ENCODE measurements at regions not wholly inside any gene's neighbourhood (a gene's known extent, or its start where the extent isn't known, plus 50 kb on each side); places are given as distances from the start of the nearest gene placed in this dataset.
"Not testable (repeated sequence)": the region's sequence is repeated elsewhere in the genome, so short reads cannot be mapped to it uniquely, and the experiment has no call there.

DNA sequence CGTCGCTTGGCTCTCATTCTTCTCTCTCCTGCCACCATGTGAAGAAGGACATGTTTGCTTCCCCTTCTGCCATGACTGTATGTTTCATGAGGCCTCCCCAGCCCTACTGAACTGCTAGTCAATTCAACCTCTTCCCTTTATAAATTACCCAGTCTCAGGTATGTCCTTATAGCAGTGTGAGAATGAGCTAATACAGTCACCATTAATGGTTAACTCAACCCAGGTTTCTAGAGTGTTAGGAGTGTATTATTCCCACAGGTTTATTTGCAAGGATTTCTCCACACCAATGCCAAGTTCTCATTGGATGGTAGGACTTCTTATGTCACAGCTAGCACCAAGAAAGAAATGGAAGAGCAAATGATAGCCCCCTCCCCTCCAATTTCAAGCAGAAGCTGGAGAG is 71.9 kb downstream of the DYNAP start:
- no peak for DNase-seq

DNA sequence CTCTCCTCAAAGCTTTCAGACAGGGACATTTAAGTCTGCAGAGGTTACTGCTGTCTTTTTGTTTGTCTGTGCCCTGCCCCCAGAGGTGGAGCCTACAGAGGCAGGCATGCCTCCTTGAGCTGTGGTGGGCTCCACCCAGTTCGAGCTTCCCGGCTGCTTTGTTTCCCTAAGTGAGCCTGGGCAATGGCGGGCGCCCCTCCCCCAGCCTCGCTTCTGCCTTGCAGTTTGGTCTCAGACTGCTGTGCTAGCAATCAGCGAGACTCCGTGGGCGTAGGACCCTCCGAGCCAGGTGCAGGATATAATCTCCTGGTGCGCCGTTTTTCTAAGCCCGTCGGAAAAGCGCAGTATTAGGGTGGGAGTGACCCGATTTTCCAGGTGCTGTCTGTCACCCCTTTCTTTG is 78.7 kb downstream of the DYNAP start:
- DNase-seq = not testable (repeated sequence)

DNA sequence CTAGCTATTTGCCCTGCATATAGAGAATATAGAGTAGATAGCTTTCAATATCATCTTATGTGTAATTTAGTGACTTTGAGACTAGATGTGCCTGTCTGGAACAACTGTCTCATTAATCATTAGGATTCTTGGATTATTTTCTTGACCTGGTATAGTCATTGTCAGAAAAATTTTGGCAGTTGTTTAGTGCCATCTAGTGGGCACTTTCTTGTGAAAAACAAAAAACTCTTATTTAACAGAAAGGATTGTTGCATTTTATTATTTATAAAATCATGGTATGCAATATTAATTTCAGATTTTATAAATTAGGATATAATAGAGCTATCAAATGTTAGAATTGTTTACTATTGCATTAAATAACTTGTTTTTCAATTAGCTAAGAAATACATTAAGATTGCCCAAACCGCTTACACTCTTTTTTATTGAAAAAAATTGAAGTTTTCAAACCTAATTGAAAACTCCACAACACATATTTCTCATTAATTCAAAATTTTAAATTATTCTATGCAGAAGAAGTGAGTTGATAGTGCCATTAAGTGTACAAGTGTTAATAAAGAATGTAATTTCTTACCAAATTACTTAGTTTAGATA is 80.3 kb downstream of the DYNAP start:
- DNase-seq = peak; percentile 71

DNA sequence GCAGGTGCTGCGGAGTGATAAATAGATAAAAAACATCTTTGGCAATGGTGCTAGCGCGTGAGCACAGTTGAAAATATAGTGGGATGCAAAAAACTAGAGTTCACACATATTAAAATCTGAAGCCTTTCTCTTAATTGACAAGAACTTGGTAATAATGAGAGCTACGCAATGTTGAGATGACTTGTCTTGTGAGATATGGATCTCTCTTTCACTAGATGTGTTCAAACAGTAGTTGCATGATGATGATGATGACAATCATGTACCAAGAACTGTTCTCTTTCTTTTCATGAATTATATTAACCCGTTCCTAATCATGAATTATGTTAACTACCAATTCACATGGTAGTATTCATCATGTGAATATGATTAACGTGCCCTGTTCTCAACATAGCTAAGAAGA is 81.1 kb downstream of the DYNAP start:
- no peak for DNase-seq

DNA sequence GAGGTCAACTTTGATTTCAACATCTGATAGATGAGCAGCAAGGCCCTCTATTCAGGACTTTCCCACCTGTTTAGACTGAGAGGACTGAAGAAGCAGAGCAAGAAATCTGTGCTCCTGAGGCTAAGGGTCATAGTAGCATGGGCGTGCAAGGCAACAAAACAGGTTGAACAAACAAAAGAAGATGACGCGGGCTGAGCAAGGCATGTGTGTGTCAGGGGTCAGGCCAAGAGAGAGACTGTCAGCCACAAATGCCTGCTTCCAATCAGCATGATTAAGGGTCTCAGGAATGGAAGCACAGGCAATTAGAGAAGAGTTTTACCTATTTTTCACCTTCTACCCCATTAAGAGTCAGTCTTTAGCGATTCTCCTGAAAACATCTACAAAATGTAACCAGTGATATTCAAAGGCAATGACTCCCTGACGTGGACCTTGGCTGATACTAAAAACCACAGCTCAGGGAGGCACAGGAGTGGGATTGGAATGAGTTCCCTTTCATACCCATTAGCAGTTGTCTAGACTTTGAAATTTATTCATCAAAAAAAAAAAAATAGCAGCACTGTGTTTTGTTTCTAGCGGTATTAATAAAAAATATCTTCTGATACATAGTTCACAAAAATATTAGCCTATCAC is 81.9 kb downstream of the DYNAP start:
- DNase-seq = no peak

DNA sequence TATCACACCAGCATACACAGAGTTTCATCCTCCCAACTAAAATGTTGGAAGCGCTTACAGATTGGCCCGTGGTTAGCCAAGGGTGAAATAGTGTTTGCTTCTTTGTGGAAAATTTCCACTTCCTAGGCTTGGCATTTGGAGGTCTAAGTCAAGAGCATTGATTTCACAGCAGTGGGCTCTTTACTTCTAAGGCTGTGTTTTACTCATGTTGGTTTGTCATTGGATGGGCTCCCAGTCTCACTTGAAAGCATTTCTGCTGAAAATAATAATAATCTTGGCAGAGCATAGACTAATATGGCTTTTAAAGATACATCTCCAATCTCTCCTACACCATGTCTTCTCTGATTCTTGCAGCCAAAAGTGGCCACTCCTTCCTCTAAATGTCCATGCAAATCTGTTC is 82.9 kb downstream of the DYNAP start:
- no peak for DNase-seq

DNA sequence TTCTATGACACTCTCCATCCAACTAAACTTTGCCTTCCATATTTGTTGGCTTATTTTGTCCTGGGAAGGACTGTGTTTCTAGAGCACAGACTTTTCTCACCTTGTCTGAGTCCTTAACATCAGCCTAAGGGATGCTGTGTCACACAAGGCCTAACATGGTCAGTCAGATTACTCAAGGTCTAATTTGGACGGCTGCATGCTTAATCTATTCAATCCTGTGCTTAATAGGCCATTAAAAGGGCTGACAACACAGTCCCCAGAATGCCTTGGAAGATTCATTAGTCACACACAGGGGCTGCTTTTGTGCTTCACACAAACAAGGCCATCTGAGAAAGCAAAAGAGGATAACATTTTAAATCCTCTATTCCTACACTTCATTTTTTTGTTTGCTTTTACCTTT is 84.0 kb downstream of the DYNAP start:
- no peak for DNase-seq

DNA sequence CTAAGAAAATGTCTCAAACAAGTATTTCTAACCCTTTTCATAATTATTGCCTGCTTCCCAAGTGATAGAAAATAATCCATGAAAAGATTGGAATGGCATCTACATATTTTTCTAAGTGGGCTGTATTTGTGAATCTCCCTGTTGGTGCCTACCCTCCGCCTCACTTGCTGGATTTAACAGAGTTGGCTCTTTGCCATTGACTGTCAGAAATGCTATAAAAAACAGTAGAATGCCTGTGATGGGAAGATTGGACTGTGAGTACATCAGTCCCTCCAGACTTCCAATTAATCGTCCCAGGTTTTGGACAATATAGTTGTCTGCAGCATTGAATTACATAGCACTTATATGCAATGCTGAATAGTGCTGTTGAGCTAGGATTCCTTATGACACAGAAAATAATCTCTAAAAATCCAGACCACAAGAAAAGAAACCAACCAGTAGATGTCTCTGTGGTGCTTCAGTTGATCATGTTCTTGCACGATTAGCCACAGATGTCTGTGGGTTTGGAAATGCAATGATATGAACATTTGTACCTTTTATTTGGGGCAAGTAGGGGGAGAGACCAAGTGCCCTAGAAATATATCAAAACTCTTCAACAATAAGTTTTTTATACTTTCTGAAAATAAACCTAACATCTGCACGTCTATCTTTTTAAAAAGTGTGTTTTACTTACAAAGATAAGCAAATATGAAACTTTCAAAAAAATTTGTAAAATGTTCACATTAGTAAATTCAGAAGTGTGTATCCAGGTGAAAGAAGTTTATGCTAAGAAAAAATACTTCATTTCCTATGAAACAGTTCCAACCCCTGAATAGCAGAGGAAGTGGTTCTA is 88.5 kb downstream of the DYNAP start:
- DNase-seq = peak; percentile 91

DNA sequence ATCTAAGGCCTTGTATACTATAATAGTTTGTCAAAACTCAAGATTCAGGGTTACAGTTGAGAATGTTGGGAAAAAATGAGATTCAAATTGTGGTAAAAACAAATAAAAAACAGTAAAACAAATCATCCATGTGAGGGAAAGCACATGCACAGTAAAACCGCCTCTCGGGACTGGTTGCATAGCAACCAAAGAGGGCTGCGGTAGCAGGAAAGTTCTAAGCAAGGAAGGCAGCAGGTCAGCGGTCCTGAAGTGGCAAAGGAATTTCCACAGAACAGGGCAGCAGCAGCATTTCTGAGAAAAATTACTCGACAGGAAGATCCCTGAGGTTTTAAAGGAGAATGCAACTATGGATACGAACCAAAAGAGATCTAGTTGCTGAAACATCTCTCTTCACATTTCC is 93.7 kb downstream of the DYNAP start:
- peak; percentile 19 for DNase-seq

DNA sequence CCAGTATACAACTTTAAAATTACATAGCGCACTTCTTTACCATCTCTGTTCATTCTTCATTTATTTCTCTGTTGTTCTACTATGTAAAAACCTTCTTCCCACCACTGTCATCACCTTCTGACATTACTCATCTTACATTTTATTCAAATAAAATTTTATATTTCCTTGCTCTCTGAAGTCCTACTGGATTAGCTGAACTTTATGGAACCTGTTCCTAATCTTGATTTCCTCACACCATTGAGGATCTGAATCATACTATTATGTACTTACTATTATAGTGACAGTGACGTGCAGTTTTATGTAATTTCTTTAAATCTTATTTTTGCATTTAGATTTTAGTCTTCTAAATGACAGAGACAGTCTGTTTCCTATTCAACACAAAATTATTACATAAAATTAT is 98.3 kb downstream of the DYNAP start:
- no peak for DNase-seq

DNA sequence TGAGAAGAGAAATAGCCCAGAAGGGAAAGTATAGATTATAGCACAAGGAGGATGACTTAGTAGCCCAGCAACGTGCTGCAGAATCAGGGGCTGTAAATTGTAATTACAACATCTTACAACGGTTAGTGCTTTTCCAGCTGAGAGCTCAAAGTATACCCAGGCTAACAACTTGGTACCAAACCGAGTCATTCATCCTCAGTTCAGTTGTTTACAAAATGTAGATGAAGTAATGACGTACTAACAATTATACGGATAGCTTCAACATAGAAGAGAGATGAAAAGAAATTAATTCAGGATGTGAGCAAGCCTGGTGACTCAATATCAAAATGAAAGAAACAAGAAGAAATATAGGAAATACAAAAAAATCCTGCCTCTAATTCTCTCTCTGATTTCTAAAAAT is 99.2 kb downstream of the DYNAP start:
- no peak for DNase-seq

DNA sequence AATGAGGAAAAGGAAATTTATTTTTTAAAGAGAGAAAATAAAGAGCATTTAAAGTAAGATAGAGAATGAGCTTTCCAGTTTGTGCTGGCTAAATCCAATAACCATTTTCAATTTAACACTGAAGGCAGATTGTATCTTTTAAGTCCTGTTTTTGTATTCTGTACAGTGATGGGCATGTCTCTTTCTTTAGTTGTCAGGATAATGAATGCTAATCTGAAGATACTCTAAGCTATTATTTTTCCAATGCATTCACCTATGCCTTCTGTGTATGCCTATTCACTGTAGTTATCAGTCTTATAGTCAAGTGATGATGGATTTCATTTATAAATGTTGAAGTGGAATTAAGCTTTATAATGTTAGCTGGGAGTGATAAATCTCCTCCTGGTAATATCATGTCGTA is 101.4 kb downstream of the DYNAP start:
- DNase-seq = no peak

DNA sequence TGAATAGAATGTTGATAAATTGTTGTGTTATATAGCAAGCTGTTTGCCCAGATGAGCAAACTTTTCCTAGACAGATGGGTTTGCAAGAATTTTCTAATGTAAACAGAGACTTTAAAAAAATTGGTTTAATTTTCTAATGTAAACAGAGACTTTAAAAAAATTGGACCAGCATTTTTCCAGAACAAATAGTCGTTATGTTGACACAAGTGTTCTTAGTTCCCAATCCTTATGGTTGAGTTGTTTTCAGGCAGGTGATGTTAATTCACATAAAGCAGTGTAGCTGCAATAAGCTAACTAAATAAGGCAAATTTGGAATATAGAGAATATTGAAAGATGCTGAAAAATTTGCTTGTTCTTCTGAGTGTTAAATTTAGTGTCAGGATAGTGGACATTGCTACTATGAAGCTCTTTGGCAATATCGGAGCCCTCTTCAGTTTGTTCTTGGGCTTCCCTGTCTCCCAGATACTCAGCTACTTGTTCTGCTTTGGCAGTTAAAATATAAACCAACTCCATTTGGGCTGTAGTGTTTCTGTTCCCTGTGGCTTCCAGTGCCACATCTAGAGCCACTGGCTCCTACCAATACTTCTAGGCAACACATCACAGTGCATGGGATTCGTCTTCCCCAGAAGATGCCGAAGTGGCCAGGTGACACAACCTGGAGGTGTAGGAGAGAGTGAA is 105.7 kb downstream of the DYNAP start:
- DNase-seq = no peak

DNA sequence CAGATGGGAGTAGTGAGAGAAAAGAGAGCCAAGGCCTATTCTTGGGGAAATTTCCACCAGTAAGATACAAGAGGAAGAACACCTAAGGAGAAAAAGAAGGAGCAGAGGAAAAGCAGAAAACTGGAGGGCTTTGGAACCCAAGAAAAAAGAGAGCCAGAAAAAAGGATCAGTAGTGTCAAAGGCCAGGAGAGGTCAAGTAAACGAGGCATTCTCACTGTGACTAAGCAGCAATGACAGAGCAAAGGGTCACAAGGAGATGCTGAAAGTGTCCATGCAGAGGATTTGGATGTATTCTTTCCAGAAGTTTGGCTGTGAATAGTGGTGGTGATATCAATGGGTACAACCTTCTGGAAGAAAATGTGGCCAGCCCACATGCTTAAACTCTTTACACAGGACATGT is 109.5 kb downstream of the DYNAP start:
- DNase-seq = no peak

DNA sequence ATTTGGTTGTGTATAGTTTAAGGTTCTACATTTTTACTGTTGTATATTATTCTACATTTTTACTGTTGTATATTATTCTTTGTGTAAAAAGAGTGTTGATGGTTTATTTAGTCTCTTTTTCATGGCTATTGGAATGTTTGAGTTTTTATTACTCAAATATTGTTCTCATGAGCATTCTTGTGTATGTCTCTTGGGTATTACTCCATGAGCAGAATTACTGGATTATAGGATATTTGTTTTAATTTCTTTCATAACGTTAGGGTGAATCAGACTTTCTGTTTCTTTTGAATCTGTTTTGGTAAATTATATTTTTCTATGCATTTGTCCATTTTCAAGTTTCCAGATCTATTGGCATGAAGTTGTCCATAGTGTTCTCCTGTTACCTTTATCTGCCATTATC is 111.6 kb downstream of the DYNAP start:
- DNase-seq = no peak

DNA sequence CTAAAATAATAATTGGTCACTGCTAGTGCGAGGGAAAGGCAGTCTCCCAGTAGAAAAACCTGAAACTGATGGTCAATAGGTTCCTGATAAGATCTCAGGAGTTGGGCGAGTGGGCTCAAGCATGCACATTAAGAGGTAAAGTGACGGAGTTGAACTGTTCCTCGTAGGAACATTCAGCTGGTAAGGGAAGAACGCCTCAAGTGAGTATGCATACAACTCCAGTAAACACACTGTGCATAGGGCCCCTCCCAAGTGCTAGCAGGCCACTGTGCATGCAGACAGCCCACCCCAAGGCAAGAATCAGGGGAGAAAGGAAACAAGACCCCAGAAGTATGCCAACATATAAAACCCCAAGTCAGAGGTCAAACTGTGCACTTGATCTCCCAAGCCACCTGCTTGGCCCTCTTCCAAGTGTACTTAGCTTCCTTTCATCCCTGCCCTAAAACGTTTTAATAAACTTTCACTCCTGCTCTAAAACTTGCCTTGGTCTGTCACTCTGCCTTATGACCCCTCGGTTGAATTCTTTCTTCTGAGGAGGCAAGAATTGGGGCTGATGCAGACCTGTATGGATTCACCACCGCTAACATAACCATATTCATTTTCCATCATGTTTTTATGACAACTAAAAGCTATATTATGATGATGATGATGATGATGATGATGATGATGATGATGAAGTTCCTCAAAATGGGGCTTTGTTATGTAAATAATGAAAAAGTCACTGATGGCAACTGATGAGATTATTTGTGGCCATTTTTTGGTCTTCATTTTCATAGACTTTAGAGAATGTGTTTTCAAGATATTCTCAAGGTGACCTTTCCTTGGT is 118.0 kb upstream of the RAB27B start:
- DNase-seq = peak; percentile 14

DNA sequence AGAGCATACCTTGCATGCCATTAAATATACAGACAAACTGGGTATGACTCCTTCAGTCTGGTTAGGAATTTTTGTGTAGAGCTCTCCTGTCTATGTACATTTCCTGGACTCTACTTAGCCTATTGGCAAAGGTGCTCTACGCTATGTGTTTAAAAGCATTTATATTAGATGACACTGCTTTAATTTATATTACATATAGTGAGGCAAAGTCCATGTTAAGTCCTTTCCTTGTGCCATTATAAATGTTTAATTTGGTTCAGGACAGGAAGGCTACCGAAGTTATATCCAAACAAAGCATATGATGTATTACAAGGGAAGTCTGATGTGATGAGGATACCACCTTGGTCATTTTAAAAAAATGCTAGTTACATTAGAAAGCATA is 117.4 kb upstream of the RAB27B start:
- DNase-seq = no peak

DNA sequence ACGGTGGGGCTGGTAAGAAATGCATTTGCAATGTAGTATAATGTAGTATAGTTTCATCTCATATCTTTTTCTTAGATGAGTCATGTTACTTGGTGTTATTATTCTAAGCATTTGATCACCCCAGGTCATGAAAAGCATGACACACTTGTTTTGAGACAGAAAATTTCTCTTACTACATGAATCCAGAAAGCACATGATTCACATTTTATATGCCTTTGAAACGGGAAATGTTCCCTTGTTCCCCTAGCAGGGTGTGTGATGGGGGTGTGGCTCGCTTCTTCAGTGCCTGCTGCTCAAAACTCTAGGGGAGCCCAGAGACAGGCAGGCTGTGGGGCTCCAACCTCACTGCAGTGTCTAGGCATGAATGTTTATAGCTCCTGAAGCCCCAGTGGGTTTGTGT is 116.0 kb upstream of the RAB27B start:
- peak; percentile 23 for DNase-seq

DNA sequence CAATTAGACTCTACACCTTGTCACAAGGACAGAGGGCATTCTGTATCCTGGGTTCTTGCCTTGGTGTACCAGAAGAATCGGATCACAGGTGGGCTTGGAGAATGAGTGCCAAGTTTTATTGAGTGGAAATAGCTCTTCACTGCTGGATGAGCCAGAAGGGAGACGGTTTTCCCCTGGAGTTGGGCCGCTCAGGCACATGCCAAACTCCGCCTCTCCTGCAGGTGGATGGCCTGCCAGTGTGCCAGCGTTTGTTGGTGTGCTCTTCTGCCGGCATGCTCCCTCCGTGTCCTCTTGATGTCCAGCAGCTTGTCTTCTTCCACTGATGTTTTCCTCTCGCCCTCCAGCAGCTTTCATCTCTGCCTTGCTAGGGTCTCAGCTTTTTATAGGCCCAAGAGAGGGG is 115.5 kb upstream of the RAB27B start:
- no peak for DNase-seq

DNA sequence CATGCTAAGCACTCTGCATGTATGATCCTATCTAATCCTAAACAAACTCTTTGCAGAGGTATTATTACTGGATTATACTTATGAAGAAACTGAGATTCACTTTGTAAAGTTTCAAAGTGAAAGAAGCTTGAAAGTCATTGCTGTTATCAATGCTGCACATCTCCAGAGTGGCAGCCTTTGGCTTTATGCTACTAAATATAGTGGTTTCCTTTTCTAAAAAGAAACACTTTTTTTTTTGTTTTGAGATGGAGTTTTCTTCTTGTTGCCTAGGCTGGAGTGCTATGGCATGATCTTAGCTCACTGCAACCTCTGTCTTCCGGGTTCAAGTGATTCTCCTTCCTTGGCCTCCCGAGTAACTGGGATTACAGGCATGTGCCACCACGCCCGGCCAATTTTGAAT is 114.9 kb upstream of the RAB27B start:
- DNase-seq = peak; percentile 34

DNA sequence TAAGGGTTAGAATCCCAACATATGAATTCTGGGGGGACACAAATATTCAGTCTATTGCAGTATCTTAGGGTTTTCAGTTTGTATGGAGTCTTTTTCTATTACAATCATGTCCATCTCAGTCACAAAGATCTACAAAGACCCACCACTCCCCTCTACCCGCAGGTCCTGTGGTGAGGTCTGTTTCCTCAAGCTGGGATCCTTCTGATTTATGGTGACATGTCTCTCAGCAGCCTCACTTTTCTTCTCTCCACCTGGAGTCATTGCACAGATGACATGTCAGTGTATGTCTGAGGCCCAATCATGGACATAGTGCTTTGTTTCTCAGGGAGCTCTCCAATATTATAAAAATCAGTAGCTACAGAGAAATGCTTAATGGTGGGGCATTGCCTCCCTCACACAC is 113.4 kb upstream of the RAB27B start:
- no peak for DNase-seq

DNA sequence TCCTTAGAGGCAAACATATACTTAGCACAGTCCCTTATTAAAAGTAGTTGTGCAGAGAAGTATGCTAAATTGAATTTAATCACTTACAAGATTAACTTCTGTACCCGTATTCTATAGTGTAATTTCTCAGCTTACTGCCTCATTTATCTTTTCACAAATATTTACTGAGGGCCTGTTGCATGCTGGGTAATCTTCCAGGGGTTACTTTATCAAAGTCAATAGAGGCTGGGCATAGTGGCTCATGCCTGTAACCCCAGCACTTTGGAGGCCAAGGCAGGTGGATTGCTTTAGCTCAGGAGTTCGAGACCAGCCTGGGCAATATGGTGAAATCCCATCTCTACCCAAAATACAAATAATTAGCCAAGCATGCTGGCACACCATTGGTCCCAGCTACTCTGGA is 111.7 kb upstream of the RAB27B start:
- no peak for DNase-seq
